Small intestine (tissue), 7 donors: ENCODE measurements at regions not wholly inside any gene's neighbourhood (a gene's known extent, or its start where the extent isn't known, plus 50 kb on each side); places are given as distances from the start of the nearest gene placed in this dataset.

ENCODE experiments used
- DNase-seq, 2 donors: peaks; one replicate each; pipeline versions ENCODE4 v3.0.0 to v3.0.0-alpha.2; 2013
- FAIRE-seq: peaks from 2 replicates; lab custom pipeline; 2012; peaks lifted over from hg19 to GRCh38; lab: Jason Lieb, UNC
- H3K27ac ChIP-seq, 3 donors: one replicate each; pipeline ENCODE4 v1.5.1; 2013; ENCODE audit warnings: low read length in 2 of 3, mild to moderate bottlenecking in 2 of 3, control low read depth in 1 of 3, inconsistent platforms in 1 of 3, low read depth in 1 of 3, moderate library complexity in 1 of 3
- H3K27me3 ChIP-seq, 3 donors: one replicate each; pipeline ENCODE4 v1.6.1; 2013; ENCODE audit warnings: low read length in 3 of 3, inconsistent platforms in 1 of 3; ENCODE audit not compliant: control insufficient read depth in 3 of 3, insufficient read depth in 3 of 3
- H3K36me3 ChIP-seq, 3 donors: one replicate each; pipeline ENCODE4 v1.6.1; 2013; ENCODE audit warnings: low read length in 3 of 3, inconsistent platforms in 1 of 3, low read depth in 1 of 3, mild to moderate bottlenecking in 1 of 3, moderate library complexity in 1 of 3; ENCODE audit not compliant: control insufficient read depth in 3 of 3, insufficient read depth in 2 of 3
- H3K4me1 ChIP-seq, 3 donors: one replicate each; pipeline ENCODE4 v1.6.1; 2013; ENCODE audit warnings: low read length in 2 of 3, inconsistent platforms in 1 of 3, low read depth in 1 of 3, mild to moderate bottlenecking in 1 of 3, moderate library complexity in 1 of 3; ENCODE audit not compliant: control insufficient read depth in 3 of 3, insufficient read depth in 2 of 3
- H3K4me3 ChIP-seq, 3 donors: one replicate each; pipeline ENCODE4 v1.5.1; 2013; ENCODE audit warnings: low read length in 3 of 3, control low read depth in 1 of 3, inconsistent platforms in 1 of 3, low read depth in 1 of 3, mild to moderate bottlenecking in 1 of 3, moderate library complexity in 1 of 3
- H3K9me3 ChIP-seq, 2 donors: one replicate each; pipeline ENCODE4 v1.6.1; 2013; ENCODE audit warnings: low read depth in 1 of 2, low read length in 1 of 2; ENCODE audit not compliant: control insufficient read depth in 2 of 2, insufficient read depth in 1 of 2
- WGBS, 3 donors: extraction: QIAGEN DNeasy Blood & Tissue Kit; methylation state at CpG; one replicate each; pipeline ENCODE4 v1.1.7; 2013; 5-methylcytosine and 5-hydroxymethylcytosine counted together
- donor health status: healthy with polysubstance abuse.
- donor health status: control.
- donor health status: control.
- donor health status: Bipolar disorder and iron deficiency.
- donor health status: healthy.

DNA sequence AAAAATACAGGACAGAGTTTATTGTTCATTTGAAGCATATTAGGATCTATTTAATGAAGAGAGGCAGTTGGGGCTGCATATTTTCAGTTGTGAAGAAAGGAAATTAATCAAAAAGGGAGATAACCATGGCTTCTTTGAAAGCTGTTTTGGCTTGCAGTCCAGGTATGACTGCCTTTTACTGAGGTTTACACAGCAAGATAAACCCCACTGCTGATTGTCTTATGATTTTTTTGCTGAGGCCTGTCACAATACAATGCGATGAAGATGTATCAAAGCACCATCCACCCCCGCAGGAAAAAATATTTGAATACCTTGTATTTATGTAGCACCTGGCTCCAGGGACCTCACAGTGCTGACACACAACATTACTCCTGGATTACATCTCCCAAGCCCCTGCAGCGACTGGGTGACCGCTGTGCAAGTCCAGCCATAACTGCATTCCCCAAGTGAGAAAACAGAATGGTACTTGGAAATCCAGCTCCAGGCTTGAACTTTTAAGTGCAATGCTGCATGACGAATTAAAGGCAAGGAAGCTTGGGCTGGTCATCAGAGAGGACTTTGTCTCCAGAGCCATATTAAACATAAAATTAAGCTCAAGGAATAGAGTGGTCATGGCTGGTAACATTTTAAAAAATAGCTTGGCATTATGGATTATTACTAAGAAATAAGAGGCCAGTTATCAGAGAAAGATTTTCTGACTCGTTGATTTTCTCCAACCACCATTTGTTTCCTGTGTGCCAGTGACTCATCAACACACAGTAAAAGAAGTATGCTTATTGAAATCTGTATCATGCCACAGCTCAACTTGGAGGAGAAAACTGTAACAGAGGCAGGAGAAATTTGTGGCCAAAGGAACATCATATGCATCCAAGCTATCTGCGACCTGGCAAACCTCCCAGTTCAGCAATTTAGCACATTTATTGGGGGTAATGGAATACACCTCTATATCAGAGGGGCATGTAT lies 374.2 kb downstream of the MAN2A1 start:
- Histone ChIP-seq H3K27me3 (no peaks in the 10 kb centered on the region), H3K36me3 (no peaks in the 10 kb centered on the region), H3K4me1 (no peaks in the 10 kb centered on the region), H3K4me3 (no peak overlapping the region), H3K9me3 (no peaks in the 10 kb centered on the region), H3K27ac (no peak overlapping the region)
- FAIRE-seq (no peak), DNase-seq (no peak)
- 79 to 84% (median 83%) methylated on average over 7 of the region's 7 CpGs for WGBS, 3 donors

GRCh38 chr5:110064603-110065268 lies 375.0 kb downstream of the MAN2A1 start:
- Histone ChIP-seq H3K4me1 (no peaks in the 10 kb centered on the region), H3K9me3 (no peaks in the 10 kb centered on the region), H3K27me3 (no peaks in the 10 kb centered on the region), H3K36me3 (no peaks in the 10 kb centered on the region), H3K27ac (no peak overlapping the region), H3K4me3 (no peak overlapping the region)
- FAIRE-seq (no peak), DNase-seq (no peak)
- 63 to 77% (median 73%) methylated on average over 4 of the region's 4 CpGs for WGBS, 3 donors

DNA sequence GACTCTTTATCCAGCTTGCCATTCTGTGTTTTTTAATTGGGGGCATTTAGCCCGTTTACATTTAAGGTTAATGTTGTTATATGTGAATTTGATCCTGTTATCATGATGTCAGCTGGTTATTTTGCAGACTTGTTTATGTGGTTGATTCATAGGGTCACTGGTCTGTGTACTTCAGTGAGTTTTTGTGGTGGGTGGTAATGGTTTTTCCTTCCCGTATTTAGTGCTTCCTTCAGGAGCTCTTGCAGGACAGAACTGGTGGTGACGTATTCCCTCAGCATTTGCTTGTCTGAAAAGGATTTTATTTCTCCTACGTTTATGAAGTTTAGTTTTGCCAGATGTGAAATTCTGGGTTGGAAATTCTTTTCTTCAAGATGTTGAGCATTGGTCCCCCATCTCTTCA lies 381.1 kb downstream of the MAN2A1 start:
- Histone ChIP-seq H3K4me1 (no peaks in the 10 kb centered on the region), H3K4me3 (no peak overlapping the region), H3K9me3 (peaks cover 0 to 21% of the 10 kb centered on the region in 2 donors), H3K36me3 (no peaks in the 10 kb centered on the region), H3K27ac (no peak overlapping the region), H3K27me3 (no peaks in the 10 kb centered on the region)
- FAIRE-seq (no peak), DNase-seq (no peak)
- WGBS, 3 donors = 81 to 85% (median 81%) methylated on average over 4 of the region's 4 CpGs

GRCh38 chr5:110072651-110073050 lies 382.9 kb downstream of the MAN2A1 start:
- DNase-seq (no peak), FAIRE-seq (no peak)
- Histone ChIP-seq H3K36me3 (no peaks in the 10 kb centered on the region), H3K4me1 (no peaks in the 10 kb centered on the region), H3K27ac (no peak overlapping the region), H3K4me3 (no peak overlapping the region), H3K27me3 (no peaks in the 10 kb centered on the region), H3K9me3 (peaks cover 0 to 21% of the 10 kb centered on the region in 2 donors)

- DNase-seq (no peak), FAIRE-seq (no peak)
- Histone ChIP-seq H3K4me1 (no peaks in the 10 kb centered on the region), H3K9me3 (peaks cover 0 to 21% of the 10 kb centered on the region in 2 donors), H3K27ac (no peak overlapping the region), H3K4me3 (no peak overlapping the region), H3K36me3 (no peaks in the 10 kb centered on the region), H3K27me3 (no peaks in the 10 kb centered on the region)
- 48 to 91% (median 73%) methylated on average over 2 of the region's 2 CpGs for WGBS, 3 donors
Observed at GRCh38 chr5:110073534-110073933, 383.8 kb downstream of the MAN2A1 start.

DNA sequence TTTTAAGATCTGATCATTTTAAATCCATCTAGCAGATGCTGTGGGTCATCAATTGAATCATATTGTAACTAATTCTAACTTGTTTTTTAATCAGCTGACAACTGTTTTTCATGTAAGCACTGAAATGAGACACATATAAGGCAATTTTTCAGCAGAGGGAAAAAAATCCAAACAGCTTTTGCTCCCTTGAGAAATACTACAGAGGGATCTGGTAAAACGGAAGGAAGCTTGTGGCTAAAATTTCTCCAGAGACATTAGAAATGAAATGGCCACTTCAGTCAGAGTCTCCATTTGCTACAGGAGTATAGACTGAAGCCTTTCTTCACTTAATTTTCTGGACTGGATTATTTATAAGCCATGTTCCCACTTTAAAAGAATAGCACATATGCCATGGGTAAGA lies 385.9 kb downstream of the MAN2A1 start:
- 79 to 90% (median 81%) methylated on average over 1 of the region's 1 CpG for WGBS, 3 donors
- Histone ChIP-seq H3K4me3 (no peak overlapping the region), H3K27ac (no peak overlapping the region), H3K4me1 (no peaks in the 10 kb centered on the region), H3K9me3 (peaks cover 0 to 21% of the 10 kb centered on the region in 2 donors), H3K36me3 (no peaks in the 10 kb centered on the region), H3K27me3 (no peaks in the 10 kb centered on the region)
- FAIRE-seq (no peak), DNase-seq (no peak)

- DNase-seq (no peak), FAIRE-seq (no peak)
- Histone ChIP-seq H3K4me1 (no peaks in the 10 kb centered on the region), H3K4me3 (no peak overlapping the region), H3K36me3 (no peaks in the 10 kb centered on the region), H3K27me3 (no peaks in the 10 kb centered on the region), H3K27ac (no peak overlapping the region), H3K9me3 (peaks cover 0 to 16% of the 10 kb centered on the region in 2 donors)
- WGBS, 3 donors = 59 to 74% (median 65%) methylated on average over 2 to 3 of the region's 3 CpGs
Observed at GRCh38 chr5:110077147-110077546, 387.4 kb downstream of the MAN2A1 start.

DNA sequence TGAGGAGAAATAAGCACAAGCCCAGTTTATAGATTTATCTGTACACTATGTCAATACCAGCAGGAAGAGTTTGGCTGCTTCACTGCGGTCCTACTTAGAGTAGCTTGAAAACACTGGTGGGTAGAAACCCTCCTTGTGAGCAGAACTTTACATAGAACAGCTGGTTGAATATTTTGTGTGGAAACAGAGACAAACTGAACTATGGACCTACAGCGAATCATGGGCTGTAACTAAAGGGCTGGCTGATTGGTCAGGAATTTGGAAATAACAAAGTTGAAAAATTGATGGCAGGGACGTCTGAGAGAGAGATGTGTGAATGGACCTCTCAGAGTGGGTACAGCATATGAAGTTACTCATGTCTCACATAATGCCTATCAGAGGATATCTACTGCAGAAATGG lies 392.5 kb downstream of the MAN2A1 start:
- no peak overlapping the region for H3K4me3 ChIP-seq
- FAIRE-seq = no peak
- WGBS, 3 donors = 69 to 84% (median 80%) methylated on average over 3 of the region's 3 CpGs

More for the DNA sequence above, 392.5 kb downstream of the MAN2A1 start:
- no peaks in the 10 kb centered on the region for H3K36me3 ChIP-seq
- no peaks in the 10 kb centered on the region for H3K9me3 ChIP-seq
- DNase-seq = no peak
- no peaks in the 10 kb centered on the region for H3K27me3 ChIP-seq
- no peaks in the 10 kb centered on the region for H3K4me1 ChIP-seq
- no peak overlapping the region for H3K27ac ChIP-seq
